Bronchial epithelial cell (primary cell): ENCODE measurements at regions not wholly inside any gene's neighbourhood (a gene's known extent, or its start where the extent isn't known, plus 50 kb on each side); places are given as distances from the start of the nearest gene placed in this dataset.

Experiments used
- DNase-seq: peaks from one replicate; pipeline ENCODE4 v3.0.0-alpha.2; 2010; ENCODE audit warnings: low read depth
- FAIRE-seq: peaks from 2 replicates; lab custom pipeline; 2011; peaks lifted over from hg19 to GRCh38; lab: Jason Lieb, UNC
- H3K27me3 ChIP-seq: 2 replicates; pipeline ENCODE4 v1.5.1; 2011; ENCODE audit warnings: low read length; ENCODE audit not compliant: control insufficient read depth, insufficient read depth
- H3K36me3 ChIP-seq: 2 replicates; pipeline ENCODE4 v1.5.1; 2011; ENCODE audit warnings: low read length; ENCODE audit not compliant: control insufficient read depth, insufficient read depth
- H3K4me3 ChIP-seq: 2 replicates; pipeline ENCODE4 v1.5.1; 2011; ENCODE audit warnings: mild to moderate bottlenecking, low read depth, low read length, control low read depth
- CTCF ChIP-seq: IDR thresholded peaks from 2 replicates; pipeline ENCODE4 v1.5.1; 2011; ENCODE audit warnings: mild to moderate bottlenecking, moderate library complexity, low read length, control low read depth, inconsistent platforms; ENCODE audit not compliant: insufficient read depth, severe bottlenecking

- TF ChIP-seq CTCF, result no peak
- DNase-seq (no peak), FAIRE-seq (no peak)
- Histone ChIP-seq H3K4me3 (no peak overlapping the region), H3K36me3 (no peaks in the 10 kb centered on the region), H3K27me3 (no peaks in the 10 kb centered on the region)
These were observed 683.8 kb downstream of the IRS1 start for GRCh38 chr2:226115832-226116200.

GRCh38 chr2:226115102-226115831 lies 684.4 kb downstream of the IRS1 start:
- no peak for TF ChIP-seq CTCF
- Histone ChIP-seq H3K36me3 (no peaks in the 10 kb centered on the region), H3K27me3 (no peaks in the 10 kb centered on the region), H3K4me3 (no peak overlapping the region)
- FAIRE-seq (no peak), DNase-seq (peak; percentile 99)

- TF ChIP-seq CTCF, result no peak
- FAIRE-seq, result no peak
These were observed 685.2 kb downstream of the IRS1 start for GRCh38 chr2:226114436-226114835.

GRCh38 chr2:226098861-226099745 lies 699.6 kb downstream of the NYAP2 start:
- Histone ChIP-seq H3K27me3 (no peaks in the 10 kb centered on the region), H3K36me3 (no peaks in the 10 kb centered on the region), H3K4me3 (no peak overlapping the region)
- TF ChIP-seq CTCF, result no peak
- FAIRE-seq, result no peak
- DNase-seq, result no peak

More at GRCh38 chr2:226114436-226114835, 685.2 kb downstream of the IRS1 start:
- DNase-seq, result no peak
- no peak overlapping the region for H3K4me3 ChIP-seq
- H3K27me3 ChIP-seq, result no peaks in the 10 kb centered on the region
- H3K36me3 ChIP-seq, result no peaks in the 10 kb centered on the region

- no peak for TF ChIP-seq CTCF
These were observed 695.5 kb downstream of the NYAP2 start for GRCh38 chr2:226095058-226095457.

More at GRCh38 chr2:226095058-226095457, 695.5 kb downstream of the NYAP2 start:
- FAIRE-seq, result no peak
- Histone ChIP-seq H3K36me3 (no peaks in the 10 kb centered on the region), H3K27me3 (no peaks in the 10 kb centered on the region), H3K4me3 (no peak overlapping the region)
- DNase-seq, result no peak
